ENCODE measurements at regions not wholly inside any gene's neighbourhood (a gene's known extent, or its start where the extent isn't known, plus 50 kb on each side); places are given as distances from the start of the nearest gene placed in this dataset.

DNA sequence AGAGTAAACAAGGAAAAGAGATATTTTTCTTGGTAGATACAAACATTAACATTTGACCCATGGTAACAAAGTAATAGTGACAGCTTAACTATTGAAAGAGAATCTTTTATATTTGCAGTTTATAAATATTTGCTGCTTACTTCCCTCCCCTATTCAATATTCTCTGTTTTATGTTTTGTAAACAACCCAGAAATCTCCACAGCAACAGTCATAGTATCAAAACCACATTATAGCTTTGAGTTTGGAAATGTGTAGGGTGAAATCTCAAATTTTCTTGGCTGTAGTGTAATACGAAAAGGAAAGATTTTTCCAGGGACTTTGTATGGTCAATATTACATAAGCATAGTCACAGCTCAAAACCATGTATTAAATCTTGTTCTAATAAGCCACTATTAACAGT is 511.2 kb downstream of the METTL4 start:
- TF ChIP-seq, protein P1, sequence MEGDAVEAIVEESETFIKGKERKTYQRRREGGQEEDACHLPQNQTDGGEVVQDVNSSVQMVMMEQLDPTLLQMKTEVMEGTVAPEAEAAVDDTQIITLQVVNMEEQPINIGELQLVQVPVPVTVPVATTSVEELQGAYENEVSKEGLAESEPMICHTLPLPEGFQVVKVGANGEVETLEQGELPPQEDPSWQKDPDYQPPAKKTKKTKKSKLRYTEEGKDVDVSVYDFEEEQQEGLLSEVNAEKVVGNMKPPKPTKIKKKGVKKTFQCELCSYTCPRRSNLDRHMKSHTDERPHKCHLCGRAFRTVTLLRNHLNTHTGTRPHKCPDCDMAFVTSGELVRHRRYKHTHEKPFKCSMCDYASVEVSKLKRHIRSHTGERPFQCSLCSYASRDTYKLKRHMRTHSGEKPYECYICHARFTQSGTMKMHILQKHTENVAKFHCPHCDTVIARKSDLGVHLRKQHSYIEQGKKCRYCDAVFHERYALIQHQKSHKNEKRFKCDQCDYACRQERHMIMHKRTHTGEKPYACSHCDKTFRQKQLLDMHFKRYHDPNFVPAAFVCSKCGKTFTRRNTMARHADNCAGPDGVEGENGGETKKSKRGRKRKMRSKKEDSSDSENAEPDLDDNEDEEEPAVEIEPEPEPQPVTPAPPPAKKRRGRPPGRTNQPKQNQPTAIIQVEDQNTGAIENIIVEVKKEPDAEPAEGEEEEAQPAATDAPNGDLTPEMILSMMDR (IDR thresholded peaks at IDR 0.05), result no peak
- TF ChIP-seq POLR2AphosphoS5 (IDR thresholded peaks at IDR 0.05; ENCODE audit: insufficient read depth in 1 of 2, low read depth in 1 of 2), result no peak
- TF ChIP-seq POLR2A (IDR thresholded peaks at IDR 0.05), result no peak
